Left ventricle myocardium inferior (tissue), 1 donor: ENCODE measurements at regions not wholly inside any gene's neighbourhood (a gene's known extent, or its start where the extent isn't known, plus 50 kb on each side); places are given as distances from the start of the nearest gene placed in this dataset.

ENCODE experiments used
- DNase-seq: peaks from one replicate; pipeline ENCODE4 v3.0.0-alpha.2; 2020
- H3K27ac ChIP-seq: fragments of 200-600 bp; replicated peaks from 2 replicates; pipeline ENCODE4 v1.8.0; 2021
- H3K27me3 ChIP-seq: fragments of 200-600 bp; 2 replicates; pipeline ENCODE4 v1.8.0; 2021; ENCODE audit warnings: low read depth
- H3K36me3 ChIP-seq: fragments of 200-600 bp; 2 replicates; pipeline ENCODE4 v1.8.0; 2021
- H3K4me1 ChIP-seq: fragments of 200-600 bp; 2 replicates; pipeline ENCODE4 v1.8.0; 2021
- H3K4me3 ChIP-seq: fragments of 200-600 bp; 2 replicates; pipeline ENCODE4 v1.8.0; 2021; ENCODE audit warnings: mild to moderate bottlenecking, moderate library complexity
- H3K9me3 ChIP-seq: fragments of 200-600 bp; replicated peaks from 2 replicates; pipeline ENCODE4 v1.8.0; 2021
- CTCF ChIP-seq: fragments of 200-600 bp; IDR thresholded peaks from 2 replicates; pipeline ENCODE4 v1.8.0; 2021; ENCODE audit warnings: antibody characterized with exemption, mild to moderate bottlenecking, borderline replicate concordance
- intact Hi-C: fragments of 100-400 bp; cut with micrococcal nuclease; formaldehyde crosslinking; loops from one replicate; pipeline ENCODE4 v1.11.0; 2022
- donor health status: DM: no; HTN: yes; CAD: no; lungs with severe emphysema.

DNA sequence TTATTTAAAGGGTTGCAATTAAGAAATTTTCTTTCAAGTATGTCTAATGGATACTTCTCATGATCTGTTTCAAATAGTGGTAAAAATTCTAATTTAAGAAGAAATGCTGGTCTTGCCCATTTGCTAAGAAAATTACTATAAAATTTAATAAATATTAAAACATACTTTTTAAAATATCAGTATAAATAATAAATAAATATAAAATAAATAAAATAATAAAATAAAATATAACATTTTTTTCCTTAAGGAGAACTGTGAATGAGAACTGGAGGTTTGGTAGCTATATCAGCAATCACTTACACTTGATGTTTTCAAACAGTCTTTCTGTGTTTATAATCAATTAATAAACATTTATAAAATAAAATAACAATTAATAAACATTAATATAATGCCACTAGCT is 266.1 kb downstream of the HGF start:
- peaks cover 15% of the 10 kb centered on the region for H3K4me1 ChIP-seq
- no peaks in the 10 kb centered on the region for H3K9me3 ChIP-seq
- no peaks in the 10 kb centered on the region for H3K27me3 ChIP-seq
- no peak overlapping the region for H3K27ac ChIP-seq
- H3K36me3 ChIP-seq: no peaks in the 10 kb centered on the region
- DNase-seq: no peak
- no peak overlapping the region for H3K4me3 ChIP-seq
- TF ChIP-seq CTCF: no peak
- intact Hi-C loops: loop anchor here (10.0 kb wide), 1 partner anchor 451 kb away; no protein-coding TSS in a partner anchor

DNA sequence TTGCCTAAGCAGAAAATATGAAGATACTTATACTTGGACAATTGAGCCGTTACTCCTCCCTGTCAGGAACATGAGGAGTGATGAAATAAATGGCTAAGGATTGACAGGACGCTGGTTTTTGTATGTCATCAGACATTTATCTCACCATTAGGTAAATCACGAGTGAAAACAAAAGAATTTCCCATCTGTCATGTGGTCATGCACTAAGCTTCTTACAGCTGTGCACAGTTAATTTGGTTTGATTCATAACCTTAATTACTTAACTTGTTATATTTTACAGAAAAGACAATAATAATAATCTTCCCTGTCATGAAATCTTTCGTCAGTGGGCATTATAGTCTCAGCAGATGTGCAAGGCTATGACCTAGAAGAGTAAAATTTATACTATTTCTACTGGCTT is 266.5 kb downstream of the HGF start:
- H3K4me3 ChIP-seq: no peak overlapping the region
- intact Hi-C loops: loop anchor here (10.0 kb wide), 1 partner anchor 451 kb away; no protein-coding TSS in a partner anchor
- no peak for DNase-seq
- H3K27ac ChIP-seq: no peak overlapping the region
- no peaks in the 10 kb centered on the region for H3K27me3 ChIP-seq
- peaks cover 17% of the 10 kb centered on the region for H3K4me1 ChIP-seq
- no peaks in the 10 kb centered on the region for H3K36me3 ChIP-seq
- no peaks in the 10 kb centered on the region for H3K9me3 ChIP-seq
- TF ChIP-seq CTCF: no peak

GRCh38 chr7:81501220-81501619 is 268.6 kb downstream of the HGF start:
- Histone ChIP-seq H3K27me3 (no peaks in the 10 kb centered on the region), H3K36me3 (no peaks in the 10 kb centered on the region), H3K9me3 (no peaks in the 10 kb centered on the region), H3K4me1 (peaks cover 17% of the 10 kb centered on the region), H3K4me3 (no peak overlapping the region), H3K27ac (no peak overlapping the region)
- TF ChIP-seq CTCF: peak; percentile 26
- intact Hi-C loops: loop anchor here (10.0 kb wide), 1 partner anchor 454 kb away; no protein-coding TSS in a partner anchor
- DNase-seq: no peak

GRCh38 chr7:81500631-81501030 is 269.2 kb downstream of the HGF start:
- no peak for DNase-seq
- Histone ChIP-seq H3K27me3 (no peaks in the 10 kb centered on the region), H3K27ac (no peak overlapping the region), H3K36me3 (no peaks in the 10 kb centered on the region), H3K4me3 (no peak overlapping the region), H3K9me3 (no peaks in the 10 kb centered on the region), H3K4me1 (peaks cover 17% of the 10 kb centered on the region)
- intact Hi-C loops: loop anchor here (10.0 kb wide), 1 partner anchor 454 kb away; no protein-coding TSS in a partner anchor
- TF ChIP-seq CTCF: no peak

DNA sequence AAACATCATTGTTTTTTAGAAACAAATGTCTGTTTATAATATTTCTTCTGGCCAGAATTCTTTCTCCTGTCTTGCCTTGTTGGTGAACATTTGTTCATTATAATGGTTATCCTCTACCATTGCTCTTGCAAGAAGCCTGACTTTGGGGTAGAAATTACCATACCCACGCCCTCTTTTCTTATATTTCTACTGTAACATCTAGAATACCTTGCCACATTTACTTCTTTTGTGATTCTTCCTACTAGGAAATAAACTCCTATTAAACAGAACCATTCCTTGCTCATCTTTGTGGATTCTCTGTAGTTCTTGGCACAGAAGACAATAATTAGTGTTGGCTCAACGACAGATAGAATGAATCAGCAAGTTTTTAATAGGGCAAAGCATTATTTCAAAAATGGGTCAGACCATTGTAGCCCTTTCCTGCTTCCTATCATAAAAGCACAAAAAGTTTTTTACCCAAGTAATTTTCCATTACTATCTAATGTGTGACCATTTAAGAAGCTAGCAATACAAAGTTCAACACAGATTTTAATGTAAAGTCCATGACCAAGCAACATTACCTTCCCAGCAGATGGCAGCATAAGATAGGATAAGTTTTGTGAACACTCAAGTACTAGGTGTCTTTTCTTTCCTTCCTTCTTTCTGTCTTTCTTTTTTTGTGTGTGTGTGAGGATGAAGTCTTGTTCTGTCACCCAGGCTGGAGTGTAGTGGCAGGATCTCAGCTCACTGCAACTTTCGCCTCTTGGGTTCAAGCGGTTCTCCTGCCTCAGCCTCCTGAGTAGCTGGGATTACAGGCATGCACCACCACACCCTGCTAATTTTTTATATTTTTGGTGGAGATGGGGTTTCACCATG is 270.4 kb downstream of the HGF start:
- H3K27me3 ChIP-seq: no peaks in the 10 kb centered on the region
- H3K4me1 ChIP-seq: peaks cover 17% of the 10 kb centered on the region
- no peaks in the 10 kb centered on the region for H3K9me3 ChIP-seq
- intact Hi-C loops: loop anchor here (10.0 kb wide), 2 partner anchors 455 to 1225 kb away; no protein-coding TSS in a partner anchor
- no peak overlapping the region for H3K4me3 ChIP-seq
- no peak for DNase-seq
- H3K36me3 ChIP-seq: no peaks in the 10 kb centered on the region
- TF ChIP-seq CTCF: peak; percentile 68
- peak overlapping the region; percentile 54 for H3K27ac ChIP-seq
